ENCODE measurements at regions not wholly inside any gene's neighbourhood (a gene's known extent, or its start where the extent isn't known, plus 50 kb on each side); places are given as distances from the start of the nearest gene placed in this dataset.

GRCh38 chr2:181231886-181232621, 225.1 kb upstream of the ITGA4 start:
- no peak for DNase-seq (ENCODE audit: low read depth)
- Histone ChIP-seq H3K4me3 (ENCODE audit: low read depth, low read length) (no peak overlapping the region), H3K27me3 (ENCODE audit: control insufficient read depth, insufficient read depth, low read length) (no peaks in the 10 kb centered on the region), H3K36me3 (ENCODE audit: control insufficient read depth, insufficient read depth, low read length) (no peaks in the 10 kb centered on the region)
- TF ChIP-seq, protein P1, sequence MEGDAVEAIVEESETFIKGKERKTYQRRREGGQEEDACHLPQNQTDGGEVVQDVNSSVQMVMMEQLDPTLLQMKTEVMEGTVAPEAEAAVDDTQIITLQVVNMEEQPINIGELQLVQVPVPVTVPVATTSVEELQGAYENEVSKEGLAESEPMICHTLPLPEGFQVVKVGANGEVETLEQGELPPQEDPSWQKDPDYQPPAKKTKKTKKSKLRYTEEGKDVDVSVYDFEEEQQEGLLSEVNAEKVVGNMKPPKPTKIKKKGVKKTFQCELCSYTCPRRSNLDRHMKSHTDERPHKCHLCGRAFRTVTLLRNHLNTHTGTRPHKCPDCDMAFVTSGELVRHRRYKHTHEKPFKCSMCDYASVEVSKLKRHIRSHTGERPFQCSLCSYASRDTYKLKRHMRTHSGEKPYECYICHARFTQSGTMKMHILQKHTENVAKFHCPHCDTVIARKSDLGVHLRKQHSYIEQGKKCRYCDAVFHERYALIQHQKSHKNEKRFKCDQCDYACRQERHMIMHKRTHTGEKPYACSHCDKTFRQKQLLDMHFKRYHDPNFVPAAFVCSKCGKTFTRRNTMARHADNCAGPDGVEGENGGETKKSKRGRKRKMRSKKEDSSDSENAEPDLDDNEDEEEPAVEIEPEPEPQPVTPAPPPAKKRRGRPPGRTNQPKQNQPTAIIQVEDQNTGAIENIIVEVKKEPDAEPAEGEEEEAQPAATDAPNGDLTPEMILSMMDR (IDR thresholded peaks at IDR 0.05; ENCODE audit: insufficient read depth, low read length, poor library complexity, severe bottlenecking) = no peak

DNA sequence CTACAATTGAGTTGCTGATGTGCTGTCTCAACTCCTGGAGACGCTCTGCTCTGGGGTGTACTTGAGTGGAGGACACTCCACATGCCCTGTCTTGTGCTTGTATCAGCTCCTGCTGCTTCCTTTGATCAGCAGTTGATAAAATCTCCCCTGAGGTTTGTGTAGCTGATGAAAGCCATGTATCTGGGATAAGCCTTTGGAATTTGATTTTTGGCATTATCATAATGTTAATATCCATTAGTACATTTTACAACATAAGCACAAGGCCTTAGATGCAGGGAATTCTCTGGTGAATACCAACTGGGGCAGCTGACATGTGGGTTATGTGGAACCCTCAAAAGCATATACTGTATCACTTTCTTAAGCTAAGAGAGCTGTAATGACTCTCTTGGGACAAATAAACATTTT, 222.7 kb upstream of the ITGA4 start:
- no peak overlapping the region for H3K4me3 ChIP-seq (ENCODE audit: low read depth, low read length)
- no peaks in the 10 kb centered on the region for H3K36me3 ChIP-seq (ENCODE audit: control insufficient read depth, insufficient read depth, low read length)
- no peak for DNase-seq (ENCODE audit: low read depth)
- TF ChIP-seq, protein P1 (IDR thresholded peaks at IDR 0.05; ENCODE audit: insufficient read depth, low read length, poor library complexity, severe bottlenecking) = no peak
- H3K27me3 ChIP-seq (ENCODE audit: control insufficient read depth, insufficient read depth, low read length) = no peaks in the 10 kb centered on the region

GRCh38 chr2:181235011-181235410, 222.2 kb upstream of the ITGA4 start:
- Histone ChIP-seq H3K27me3 (ENCODE audit: control insufficient read depth, insufficient read depth, low read length) (no peaks in the 10 kb centered on the region), H3K4me3 (ENCODE audit: low read depth, low read length) (no peak overlapping the region), H3K36me3 (ENCODE audit: control insufficient read depth, insufficient read depth, low read length) (no peaks in the 10 kb centered on the region)
- DNase-seq (ENCODE audit: low read depth) = no peak
- TF ChIP-seq, protein P1 (IDR thresholded peaks at IDR 0.05; ENCODE audit: insufficient read depth, low read length, poor library complexity, severe bottlenecking) = no peak

- H3K36me3 ChIP-seq (ENCODE audit: control insufficient read depth, insufficient read depth, low read length) = no peaks in the 10 kb centered on the region
- TF ChIP-seq, protein P1 (IDR thresholded peaks at IDR 0.05; ENCODE audit: insufficient read depth, low read length, poor library complexity, severe bottlenecking) = no peak
- DNase-seq (ENCODE audit: low read depth) = no peak
- H3K27me3 ChIP-seq (ENCODE audit: control insufficient read depth, insufficient read depth, low read length) = no peaks in the 10 kb centered on the region
- no peak overlapping the region for H3K4me3 ChIP-seq (ENCODE audit: low read depth, low read length)
These were observed 221.3 kb upstream of the ITGA4 start for GRCh38 chr2:181235683-181236459.

- H3K36me3 ChIP-seq (ENCODE audit: control insufficient read depth, insufficient read depth, low read length) = no peaks in the 10 kb centered on the region
- no peaks in the 10 kb centered on the region for H3K27me3 ChIP-seq (ENCODE audit: control insufficient read depth, insufficient read depth, low read length)
- no peak overlapping the region for H3K4me3 ChIP-seq (ENCODE audit: low read depth, low read length)
- DNase-seq (ENCODE audit: low read depth) = no peak
- TF ChIP-seq, protein P1 (IDR thresholded peaks at IDR 0.05; ENCODE audit: insufficient read depth, low read length, poor library complexity, severe bottlenecking) = no peak
These were observed 217.9 kb upstream of the ITGA4 start for GRCh38 chr2:181239201-181239799.
